Left forelimb (tissue), 1 donor: ENCODE measurements at regions not wholly inside any gene's neighbourhood (a gene's known extent, or its start where the extent isn't known, plus 50 kb on each side); places are given as distances from the start of the nearest gene placed in this dataset.
A peak's percentile ranks its signal among the peaks of the same experiment; 100 is the strongest.

Experiments used
- DNase-seq: peaks from one replicate; pipeline ENCODE4 v3.0.0-alpha.2; 2018; ENCODE audit warnings: low spot score

DNA sequence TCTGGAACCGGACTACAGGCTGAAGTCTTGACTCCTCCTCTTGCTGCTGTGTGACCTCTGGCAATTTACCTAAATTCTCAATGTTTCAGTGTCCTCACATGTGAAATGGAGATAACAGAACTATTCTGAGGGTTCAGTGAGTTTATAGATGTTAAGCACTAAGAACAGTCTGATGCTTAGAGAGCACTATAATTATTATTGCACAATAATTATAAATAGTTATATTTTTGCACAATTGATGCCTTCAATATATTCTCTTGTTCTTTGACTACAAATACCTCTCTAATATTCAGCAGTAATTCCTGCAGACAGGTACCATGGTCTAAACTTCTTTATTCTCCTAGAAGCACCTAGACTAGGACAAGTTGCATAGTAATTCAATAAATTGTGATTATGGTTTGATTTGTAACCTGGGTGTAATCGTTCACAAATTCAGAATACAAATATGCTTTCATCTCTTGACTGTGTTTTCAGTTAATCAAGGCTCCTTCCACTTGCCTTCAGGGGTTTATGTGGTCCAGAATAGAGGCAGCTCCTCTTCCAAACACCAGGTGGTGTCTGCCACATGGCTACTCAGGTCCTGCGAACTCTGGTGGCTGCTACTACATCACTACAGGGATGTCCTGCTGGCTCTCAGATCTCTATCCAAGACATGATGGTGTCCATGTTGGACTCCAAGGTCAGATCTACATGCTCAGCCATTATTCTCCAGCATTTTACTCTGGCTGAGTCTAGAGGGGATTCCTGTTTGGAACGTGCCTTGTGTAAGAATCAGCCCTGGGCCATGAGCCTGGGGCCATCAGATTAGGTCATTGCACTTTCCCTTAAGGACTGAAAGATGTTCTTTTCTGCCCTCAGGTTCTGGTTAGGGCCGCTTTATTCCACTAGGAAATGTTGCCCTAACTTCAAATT lies 103.4 kb downstream of the QRFPR start:
- DNase-seq, result no peak

DNA sequence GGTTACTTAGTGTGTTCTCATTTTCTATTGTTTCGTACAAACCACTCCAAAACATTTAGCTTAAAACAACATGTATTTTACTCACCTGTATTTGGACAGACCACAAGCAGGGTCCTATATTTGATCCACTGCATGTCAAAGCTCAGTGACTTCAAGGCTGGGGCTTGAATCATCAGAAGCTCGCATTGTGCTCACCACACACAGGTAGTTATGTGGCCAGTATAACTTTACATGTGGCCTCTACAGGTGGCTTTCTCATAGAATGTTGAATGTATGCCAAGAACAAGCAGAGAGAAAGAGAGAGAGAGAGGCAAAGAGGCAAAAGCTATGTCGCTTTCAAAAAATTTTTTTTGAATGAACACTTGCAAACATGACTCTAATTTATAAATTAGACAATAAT lies 107.6 kb downstream of the QRFPR start:
- no peak for DNase-seq

DNA sequence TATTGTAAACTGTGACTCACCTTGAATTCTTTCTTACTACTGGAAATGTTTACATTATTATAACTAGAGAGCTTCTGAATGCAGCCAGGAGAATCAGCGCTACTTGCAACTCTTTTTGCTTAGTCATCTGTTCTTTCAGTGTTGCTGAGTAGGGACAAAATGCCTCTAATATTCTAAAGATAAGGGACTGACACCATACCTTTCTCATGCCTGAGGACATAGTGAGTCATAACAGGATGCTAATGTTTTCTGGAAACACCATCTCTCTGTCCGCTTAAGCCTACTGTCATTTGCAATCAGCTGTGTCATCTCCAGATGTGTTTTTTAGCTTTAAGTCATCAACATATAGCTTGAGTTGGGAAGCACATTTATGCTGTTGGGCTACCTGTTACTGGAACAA lies 108.3 kb downstream of the QRFPR start:
- no peak for DNase-seq

DNA sequence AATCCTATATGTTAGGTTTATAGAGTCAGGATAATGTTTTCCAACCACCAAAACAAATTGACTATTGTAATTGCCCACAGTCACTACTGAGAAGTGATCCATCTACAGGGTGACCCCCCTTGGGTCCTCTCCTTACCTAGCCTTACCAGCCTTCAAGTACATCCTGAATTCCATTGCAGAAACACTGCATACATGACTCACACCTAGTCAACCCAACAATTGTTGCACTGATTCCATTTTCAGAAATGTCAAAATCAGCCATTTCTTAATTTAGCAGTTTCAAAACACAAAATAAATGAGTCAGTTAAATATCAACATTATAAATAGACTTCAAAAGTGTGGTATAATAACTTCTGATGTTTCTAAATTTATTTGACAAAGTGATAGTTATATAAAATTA lies 106.3 kb upstream of the TNIP3 start:
- no peak for DNase-seq

DNA sequence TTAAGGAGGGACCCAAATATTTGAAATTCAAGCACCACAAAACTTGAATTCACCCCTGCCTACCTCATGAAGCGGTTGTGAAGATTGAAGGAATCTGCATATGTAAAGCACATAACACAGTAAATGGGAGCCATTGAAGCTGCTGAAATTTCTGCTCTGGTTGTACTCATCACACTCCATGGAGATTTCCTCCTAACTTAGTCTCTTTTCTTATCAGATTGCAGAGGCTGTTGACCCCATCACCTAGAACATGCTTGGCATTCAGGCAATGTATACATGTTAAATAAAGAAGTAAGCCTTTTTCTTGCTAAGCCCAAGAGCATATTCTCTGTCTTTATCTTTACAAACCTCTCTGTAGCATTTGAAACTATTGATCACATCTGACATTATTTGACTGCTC lies 104.9 kb upstream of the TNIP3 start:
- no peak for DNase-seq

DNA sequence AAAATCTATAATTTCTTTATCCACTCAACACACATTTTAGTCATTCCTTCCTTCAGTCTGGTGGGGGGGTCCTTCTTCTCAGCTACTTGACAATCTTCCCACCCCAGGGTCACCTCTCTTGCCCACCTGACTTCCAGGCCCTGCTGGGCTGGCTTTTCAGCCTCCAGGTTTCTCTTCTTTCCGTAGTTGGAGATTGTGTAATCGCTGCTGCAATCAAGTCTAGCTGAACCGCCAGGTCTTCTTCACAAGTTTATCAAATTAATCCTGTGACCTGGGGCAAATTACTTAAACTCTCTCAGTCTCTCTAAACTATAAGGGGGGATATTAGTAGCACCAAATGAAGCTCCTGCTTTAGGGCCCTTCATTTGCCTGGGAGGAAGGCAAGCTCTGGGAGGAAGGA lies 102.9 kb upstream of the TNIP3 start:
- no peak for DNase-seq

DNA sequence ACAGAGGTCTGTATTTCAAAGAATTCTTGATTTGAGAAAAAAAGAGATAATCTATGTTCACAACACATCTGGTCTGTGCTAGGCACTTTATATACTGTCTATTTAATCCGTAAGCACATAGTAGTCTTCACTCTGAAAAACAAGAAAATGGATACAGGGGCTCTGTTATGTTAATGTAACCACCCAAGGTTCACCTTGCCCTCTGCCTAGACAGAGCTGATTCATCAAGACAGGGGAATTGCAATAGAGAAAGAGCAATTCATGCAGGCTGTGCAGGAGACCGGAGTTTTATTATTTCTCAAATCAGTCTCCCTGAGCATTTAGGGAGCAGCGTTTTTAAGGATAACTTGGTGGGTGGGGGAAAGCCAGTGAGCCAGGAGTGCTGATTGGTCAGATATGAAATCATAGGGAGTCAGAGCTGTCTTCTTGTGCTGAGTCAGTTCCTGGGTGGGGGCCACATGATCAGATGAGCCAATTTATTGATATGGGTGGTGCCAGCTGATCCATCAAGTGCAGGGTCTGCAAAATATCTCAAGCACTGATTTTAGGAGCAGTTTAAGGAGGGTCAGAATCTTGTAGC lies 92.9 kb upstream of the TNIP3 start:
- DNase-seq, result no peak

- no peak for DNase-seq
Observed at GRCh38 chr4:121255986-121256750, 92.0 kb upstream of the TNIP3 start.

DNA sequence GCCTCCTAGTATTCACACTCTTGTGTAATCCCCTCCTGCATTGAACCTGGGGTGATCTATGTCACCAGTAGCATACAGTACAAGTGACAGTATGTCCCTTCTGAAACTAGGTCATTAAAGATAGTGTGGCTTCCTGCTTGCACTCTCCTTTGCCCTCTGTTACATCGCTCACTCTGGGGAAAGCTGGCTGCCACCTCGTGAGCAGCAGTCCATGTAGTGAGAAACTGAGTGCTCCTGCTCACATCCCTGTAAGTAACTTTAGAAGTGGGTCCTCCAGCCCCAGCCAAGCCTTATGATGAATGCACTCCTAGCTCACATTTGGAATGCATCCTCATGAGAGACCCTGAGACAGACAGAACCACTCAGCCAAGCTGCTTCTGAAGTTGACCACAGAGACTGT lies 89.8 kb upstream of the TNIP3 start:
- no peak for DNase-seq

DNA sequence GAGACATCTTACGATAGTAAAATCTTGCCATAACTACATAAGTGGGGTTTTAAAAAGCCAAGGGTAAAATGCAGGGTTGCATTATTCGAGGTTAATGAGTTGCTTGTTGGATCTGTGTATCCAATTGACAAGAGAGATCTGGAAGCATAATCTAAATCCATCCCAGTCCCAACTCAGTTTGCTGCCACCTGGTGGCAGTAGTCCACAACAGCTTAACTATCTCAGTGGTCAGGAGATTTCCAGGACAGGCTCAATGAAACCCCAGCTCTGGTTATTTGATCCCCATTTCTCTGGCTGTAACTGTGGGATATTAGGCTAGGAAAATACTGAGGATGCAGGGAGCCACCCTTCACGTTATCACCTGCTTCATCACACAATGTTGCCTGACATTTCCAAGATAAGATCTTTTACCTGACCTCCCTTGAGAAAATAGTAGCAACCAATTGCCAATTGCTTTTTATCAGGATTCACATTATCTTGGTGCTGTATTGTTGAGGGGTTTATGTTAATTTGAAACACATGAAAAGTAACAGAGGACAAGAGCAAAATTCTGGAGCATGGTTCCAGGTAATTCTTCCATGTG lies 88.2 kb upstream of the TNIP3 start:
- DNase-seq, result peak; percentile 71

GRCh38 chr4:121248747-121249146 lies 84.6 kb upstream of the TNIP3 start:
- no peak for DNase-seq

- DNase-seq, result no peak
Observed at GRCh38 chr4:121246698-121247097, 82.6 kb upstream of the TNIP3 start.

DNA sequence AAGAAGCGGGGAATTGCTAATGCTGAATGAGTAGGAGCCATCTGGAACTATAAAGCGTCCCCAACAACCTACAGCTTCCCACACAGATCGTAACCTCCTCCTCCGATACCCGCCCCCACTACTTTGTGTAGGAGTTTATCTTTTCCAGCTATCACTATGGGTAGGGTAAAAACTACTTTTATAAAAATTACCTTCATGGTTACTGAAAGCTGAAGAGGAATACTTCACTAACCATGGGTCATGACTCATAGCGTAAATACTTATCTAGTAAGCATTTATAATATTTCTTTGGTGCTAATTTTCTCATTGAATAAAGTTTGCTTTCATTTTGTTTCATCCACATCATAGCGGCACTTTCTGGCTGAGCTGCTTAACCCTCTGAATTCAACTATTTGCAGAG lies 79.4 kb upstream of the TNIP3 start:
- DNase-seq, result no peak

- no peak for DNase-seq
Observed at GRCh38 chr4:121242188-121242750, 78.1 kb upstream of the TNIP3 start.

DNA sequence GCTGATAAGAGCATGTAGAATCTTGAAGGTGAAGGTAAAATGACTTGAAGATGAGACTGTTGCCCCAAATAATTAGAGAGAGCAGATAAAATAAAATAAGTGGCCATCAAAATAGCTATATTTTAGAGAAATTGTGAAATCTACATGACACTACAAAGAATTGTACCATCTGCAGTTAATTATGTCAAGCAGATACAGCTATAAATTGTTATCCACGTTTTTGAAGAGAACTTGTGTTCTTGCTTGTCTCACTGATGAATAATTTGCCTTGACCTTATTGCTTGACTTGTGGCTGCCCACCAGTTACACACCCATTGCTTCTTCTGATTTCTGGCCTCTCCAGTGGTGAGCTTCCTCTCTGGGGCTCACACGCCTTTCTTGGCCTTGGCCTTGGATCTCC lies 75.8 kb upstream of the TNIP3 start:
- no peak for DNase-seq

DNA sequence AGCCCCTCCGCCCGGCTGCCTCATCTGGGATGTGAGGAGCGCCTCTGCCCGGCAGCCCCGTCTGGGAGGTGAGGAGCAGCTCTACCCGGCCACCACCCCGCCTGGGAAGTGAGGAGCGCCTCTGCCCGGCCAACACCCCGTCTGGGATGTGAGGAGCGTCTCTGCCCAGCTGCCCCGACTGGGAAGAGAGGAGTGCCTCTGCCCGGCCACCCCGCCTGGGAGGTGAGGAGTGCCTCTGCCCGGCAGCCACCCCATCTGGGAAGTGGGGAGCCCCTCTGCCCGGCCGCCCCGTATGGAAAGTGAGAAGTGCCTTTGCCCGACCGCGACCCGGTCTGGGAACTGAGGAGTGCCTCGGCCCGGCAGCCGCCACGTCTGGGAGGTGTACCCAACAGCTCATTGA lies 74.3 kb upstream of the TNIP3 start:
- no peak for DNase-seq

GRCh38 chr4:121237069-121237399 lies 72.9 kb upstream of the TNIP3 start:
- DNase-seq, result no peak

GRCh38 chr4:121236353-121237068 lies 72.4 kb upstream of the TNIP3 start:
- DNase-seq, result no peak

DNA sequence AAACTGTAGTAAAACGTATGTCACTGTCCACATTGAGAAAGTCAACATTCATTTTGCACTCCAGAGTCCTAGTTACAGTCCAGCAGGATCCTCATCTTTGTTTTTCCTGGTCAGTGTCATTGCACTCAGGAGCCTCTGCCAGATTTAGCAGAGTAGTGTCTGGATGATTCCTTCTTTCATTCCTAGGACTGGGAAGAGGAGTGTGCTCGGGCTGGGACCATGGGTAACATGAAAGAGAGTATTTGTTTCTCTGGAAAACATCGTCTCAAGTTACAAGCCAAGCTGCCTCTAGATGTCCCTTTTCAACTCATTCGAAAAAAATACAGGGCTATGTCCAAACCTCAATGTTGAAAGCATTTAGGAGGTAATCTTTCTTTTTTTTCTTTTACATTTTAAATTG lies 69.9 kb upstream of the TNIP3 start:
- DNase-seq, result no peak

DNA sequence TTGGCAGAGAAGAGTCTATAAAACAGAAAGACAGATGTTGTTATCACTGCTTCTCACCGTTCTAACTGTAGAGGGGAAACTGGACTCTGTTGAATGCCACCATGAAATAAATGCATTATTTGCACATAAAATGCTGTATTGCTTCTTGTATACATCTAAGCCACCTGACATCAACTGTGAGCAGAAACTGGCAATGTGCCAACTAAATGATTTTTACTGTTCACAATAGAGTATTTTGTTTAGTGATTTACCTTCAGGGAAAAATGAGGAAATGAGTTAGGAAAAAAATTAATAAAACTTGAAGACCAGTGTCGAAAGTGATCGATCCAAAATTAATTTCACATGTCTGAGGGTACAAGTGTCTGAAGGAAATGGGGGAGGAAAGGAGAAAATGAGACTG lies 65.9 kb upstream of the TNIP3 start:
- no peak for DNase-seq

DNA sequence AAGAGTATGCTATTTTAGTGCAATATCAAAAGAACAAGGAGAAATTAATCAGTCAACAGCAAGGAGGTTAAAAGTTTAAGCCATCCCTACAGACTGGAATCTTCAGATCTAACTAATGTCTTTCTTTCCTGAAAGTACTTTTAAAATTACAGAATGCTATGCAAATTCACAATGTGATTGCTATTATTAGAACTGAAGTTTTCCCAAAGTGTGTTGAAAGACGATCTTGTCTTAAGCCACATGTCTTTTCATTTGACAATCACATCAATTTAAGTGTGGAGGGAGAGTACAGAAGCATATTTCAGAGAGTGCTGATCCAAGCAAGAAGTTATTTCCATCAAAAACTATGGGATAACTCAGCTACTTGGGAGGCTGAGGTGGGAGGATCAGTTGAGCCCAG lies 64.7 kb upstream of the TNIP3 start:
- no peak for DNase-seq

DNA sequence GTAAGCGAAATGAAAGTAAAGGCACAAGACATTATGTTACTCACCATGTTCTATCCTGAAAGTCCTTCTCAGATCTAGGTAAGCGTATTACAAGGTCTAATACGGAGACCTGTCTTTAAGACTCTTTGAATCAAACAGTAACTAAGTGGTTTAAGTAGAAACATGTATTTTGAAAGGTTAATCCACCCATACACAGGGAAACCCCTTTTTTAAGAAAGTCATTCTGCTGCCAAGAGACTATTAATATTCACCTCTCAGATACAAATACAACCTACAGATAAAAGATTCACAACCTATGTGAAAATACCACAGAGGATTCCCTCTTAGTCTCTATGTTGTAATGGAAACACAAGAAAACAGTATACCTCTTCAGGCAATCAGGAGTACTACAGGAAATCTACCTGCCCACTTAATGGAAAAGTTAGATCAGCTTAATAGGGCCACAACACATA lies 63.2 kb upstream of the TNIP3 start:
- no peak for DNase-seq
